ENCODE measurements at regions not wholly inside any gene's neighbourhood (a gene's known extent, or its start where the extent isn't known, plus 50 kb on each side); places are given as distances from the start of the nearest gene placed in this dataset.

DNA sequence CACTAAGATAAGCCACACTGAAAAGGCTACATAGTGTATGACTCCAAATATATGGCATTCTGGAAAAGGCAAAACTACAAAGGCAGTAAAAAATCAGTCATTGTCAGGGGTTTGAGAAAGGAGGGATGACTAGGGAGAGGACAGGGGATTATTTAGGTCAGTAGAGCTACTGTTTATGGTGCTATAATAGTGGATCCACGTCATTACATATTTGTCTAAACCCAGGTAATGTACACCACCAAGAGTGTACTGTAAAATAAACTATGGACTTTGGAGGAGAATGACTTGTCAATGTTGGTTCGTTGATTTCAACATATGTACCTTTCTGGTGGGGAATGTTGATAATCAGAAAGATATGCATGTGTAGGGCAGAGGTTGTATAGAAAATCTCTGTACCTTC, 837.6 kb downstream of the FAM133A start:
- TF ChIP-seq CTCF (conservative IDR thresholded peaks at IDR 0.05 in 1 of 2, IDR thresholded peaks at IDR 0.05 in 1 of 2; ENCODE audit: extremely low read depth in 1 of 2, insufficient read depth in 1 of 2, low read depth in 1 of 2, low read length in 2 of 2) (no peak), EZH2 (IDR thresholded peaks at IDR 0.05; ENCODE audit: borderline replicate concordance, low read length) (no peak)
